K562 (cell line): ENCODE measurements at regions not wholly inside any gene's neighbourhood (a gene's known extent, or its start where the extent isn't known, plus 50 kb on each side); places are given as distances from the start of the nearest gene placed in this dataset.

ENCODE experiments used
- ATAC-seq: fragments of 200-7000 bp; cut with Tn5 transposase; 3 replicates; pipeline ENCODE4 v1.9.1; 2020; ENCODE audit warnings: moderate library complexity
- BruUV-seq: library from RNA; stranded (reverse); fragments of 400-500 nt; replicated peaks from 2 replicates; lab custom pipeline; 2021; lab: Mats Ljungman, UMichigan
- CTCF ChIA-PET: fragments of 300-600 bp; formaldehyde crosslinking; extraction: SDS; loops from one replicate; lab custom pipeline; 2021; ENCODE audit warnings: low intra/inter-chr PET ratio; lab: Yijun Ruan, JAX
- POLR2A ChIA-PET: fragments of 300-600, 350-650 bp; sonication (Branson Sonifier 250); formaldehyde crosslinking; extraction: SDS; loops from one replicate; lab custom pipeline; 2021; ENCODE audit warnings: antibody characterized with exemption, inconsistent platforms; lab: Yijun Ruan, JAX
- DNase-seq, 4 experiments: peaks; one replicate each; pipeline versions ENCODE4 v3.0.0 to v3.0.0-alpha.2; 2011 to 2018; ENCODE audit warnings: low spot score in 3 of 4, mixed read lengths in 3 of 4; ENCODE audit errors: extremely low read depth in 1 of 4
- FAIRE-seq: peaks from 2 replicates; lab custom pipeline; 2011; peaks lifted over from hg19 to GRCh38; lab: Jason Lieb, UNC
- H2AFZ ChIP-seq: 2 replicates; pipeline ENCODE4 v1.6.0; 2011; ENCODE audit warnings: low read depth, low read length, control low read depth, inconsistent platforms
- H3K27ac ChIP-seq: fragments of 200-600 bp; 3 replicates; pipeline ENCODE4 v1.8.0; 2011; ENCODE audit warnings: low read depth, mild to moderate bottlenecking, control low read depth, inconsistent platforms, low read length, moderate library complexity, mixed read lengths; ENCODE audit errors: extremely low read depth
- H3K27me3 ChIP-seq, 2 experiments: fragments of 300-600 bp in 1 of 2; 2 replicates in 1 of 2; 3 replicates in 1 of 2; pipeline versions ENCODE4 v1.6.0 to v1.8.0; 2011; ENCODE audit warnings: inconsistent platforms in 2 of 2, low read length in 2 of 2, mild to moderate bottlenecking in 1 of 2, mixed read lengths in 1 of 2, moderate library complexity in 1 of 2; ENCODE audit not compliant: control insufficient read depth in 2 of 2, insufficient read depth in 2 of 2
- H3K36me3 ChIP-seq: fragments of 300-600 bp; 3 replicates; pipeline ENCODE4 v1.8.0; 2011; ENCODE audit warnings: mild to moderate bottlenecking, low read length, inconsistent platforms; ENCODE audit not compliant: control insufficient read depth, insufficient read depth
- H3K4me1 ChIP-seq, 2 experiments: fragments of 200-600 bp in 1 of 2; replicated peaks in 1 of 2; 2 replicates in 1 of 2; 3 replicates in 1 of 2; pipeline versions ENCODE4 v1.5.1 to v1.8.0; 2011; ENCODE audit warnings: inconsistent platforms in 2 of 2, low read length in 2 of 2, mild to moderate bottlenecking in 1 of 2, mixed read lengths in 1 of 2, moderate library complexity in 1 of 2; ENCODE audit not compliant: control insufficient read depth in 2 of 2, insufficient read depth in 2 of 2
- H3K4me2 ChIP-seq: 2 replicates; pipeline ENCODE4 v1.6.1; 2011; ENCODE audit warnings: low read length, control low read depth, inconsistent platforms, mixed read lengths; ENCODE audit not compliant: insufficient read depth
- H3K4me3 ChIP-seq: fragments of 200-600 bp; sonication (generic), shearing (Covaris generic); 2 replicates; pipeline ENCODE4 v1.5.1; 2016; ENCODE audit warnings: control low read depth, inconsistent platforms
- H3K79me2 ChIP-seq: fragments of 200-600 bp; 3 replicates; pipeline ENCODE4 v1.8.0; 2011; ENCODE audit warnings: low read length, inconsistent platforms; ENCODE audit not compliant: control insufficient read depth, insufficient read depth
- H3K9ac ChIP-seq, 2 experiments: 2 replicates each; pipeline versions ENCODE4 v1.6.0 to v1.6.1; 2011; ENCODE audit warnings: low read depth in 2 of 2, low read length in 2 of 2, control low read depth in 1 of 2, inconsistent platforms in 1 of 2, mild to moderate bottlenecking in 1 of 2, mixed read lengths in 1 of 2; ENCODE audit not compliant: insufficient read depth in 1 of 2
- H3K9me1 ChIP-seq: one replicate; pipeline ENCODE4 v1.6.0; 2011; ENCODE audit warnings: inconsistent platforms, mild to moderate bottlenecking, low read length, moderate library complexity; ENCODE audit not compliant: control insufficient read depth, insufficient read depth
- H3K9me3 ChIP-seq: replicated peaks from 2 replicates; pipeline ENCODE4 v1.5.1; 2011; ENCODE audit warnings: low read depth, low read length, inconsistent platforms; ENCODE audit not compliant: control insufficient read depth, insufficient read depth
- H4K20me1 ChIP-seq: replicated peaks from 2 replicates; pipeline ENCODE4 v1.6.1; 2011; ENCODE audit warnings: low read length, inconsistent platforms, mixed read lengths; ENCODE audit not compliant: control insufficient read depth, insufficient read depth
- BRD4 ChIP-seq: fragments of 200-600 bp; sonication (generic); IDR thresholded peaks from 2 replicates; pipeline ENCODE4 v1.6.1; 2017; ENCODE audit warnings: inconsistent platforms
- PCBP1 ChIP-seq: fragments of 200-400 bp; formaldehyde crosslinking; IDR thresholded peaks from 2 replicates; pipeline ENCODE4 v1.6.1; 2018; ENCODE audit warnings: mild to moderate bottlenecking, low read depth, low read length; ENCODE audit not compliant: poor library complexity, severe bottlenecking
- PML ChIP-seq: IDR thresholded peaks from 2 replicates; pipeline ENCODE4 v1.6.1; 2012; ENCODE audit warnings: low read length, inconsistent platforms
- POLR2G ChIP-seq: fragments of 200-400 bp; formaldehyde crosslinking; IDR thresholded peaks from 2 replicates; pipeline ENCODE4 v1.6.1; 2017; ENCODE audit warnings: low read depth, mild to moderate bottlenecking, antibody characterized with exemption, low read length, moderate library complexity
- RFX1 ChIP-seq: fragments of 450-650 bp; IDR thresholded peaks from 2 replicates; pipeline ENCODE4 v1.6.1; 2016; ENCODE audit warnings: mild to moderate bottlenecking, moderate library complexity
- TARDBP ChIP-seq: fragments of 450-650 bp; IDR thresholded peaks from 2 replicates; pipeline ENCODE4 v1.6.1; 2016
- TCF7 ChIP-seq: sonication (generic); IDR thresholded peaks from 2 replicates; pipeline ENCODE4 v1.6.1; 2016; ENCODE audit warnings: antibody characterized with exemption, borderline replicate concordance
- ZNF785 ChIP-seq: fragments of 250-450 bp; sonication (Bioruptor Pico); IDR thresholded peaks from 2 replicates; pipeline ENCODE4 v1.4.0; 2020; ENCODE audit warnings: mild to moderate bottlenecking
- WGBS: fragments of 100-300 bp; shearing (Covaris generic); methylation state at CpG from one replicate; pipeline ENCODE4 v1.1.6; 2016; ENCODE audit warnings: low coverage, mixed read lengths; ENCODE audit not compliant: insufficient coverage; ENCODE audit errors: missing lambda C conversion rate; 5-methylcytosine and 5-hydroxymethylcytosine counted together
- in situ Hi-C: fragments of 300-500 bp; cut with MboI; formaldehyde crosslinking; loops from 4 replicates; pipeline ENCODE4 v1.15.0; 2018; ENCODE audit warnings: inconsistent platforms, mixed read lengths
- intact Hi-C: fragments of 100-400 bp; cut with micrococcal nuclease; formaldehyde crosslinking; loops from 2 replicates; pipeline ENCODE4 v1.14.2; 2022
- TF ChIP-seq, protein P1 (sequence below), 3 experiments: fragments of 200-800 bp in 1 of 3; sonication (Bioruptor generic) in 1 of 3; sonication (generic) in 1 of 3; formaldehyde crosslinking in 1 of 3; IDR thresholded peaks; 2 replicates each; pipeline versions ENCODE4 v1.6.1 to v1.8.0; 2016 to 2022; ENCODE audit warnings: mild to moderate bottlenecking in 2 of 3, missing compliant biosample characterization in 2 of 3, missing genetic modification characterization in 2 of 3, missing genetic modification reagents in 1 of 3
- TF ChIP-seq, protein P2 (sequence below): fragments of 250-450 bp; sonication (Bioruptor Pico); IDR thresholded peaks from 2 replicates; pipeline ENCODE4 v1.5.0; 2020; ENCODE audit warnings: mild to moderate bottlenecking, borderline replicate concordance

DNA sequence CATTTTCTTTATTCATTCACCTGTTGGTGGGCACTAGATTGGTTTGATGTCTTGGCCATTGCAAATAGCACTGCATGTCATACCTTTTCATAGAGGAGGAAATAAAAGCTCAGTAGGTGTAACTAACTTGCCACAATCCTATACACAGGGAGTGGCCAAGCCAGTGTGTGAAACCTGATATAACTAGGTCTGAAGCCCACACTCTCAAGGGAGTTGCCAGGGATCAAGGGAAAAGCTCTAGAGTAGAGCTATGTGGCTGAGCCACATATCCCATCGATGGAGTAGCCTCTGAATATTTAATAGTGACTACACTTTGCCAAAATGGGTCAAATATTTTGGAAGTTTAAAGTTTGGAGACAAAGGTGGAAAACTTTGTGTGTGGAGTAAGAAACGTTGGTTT, 66.1 kb upstream of the TSHZ3 start:
- H3K4me2 ChIP-seq, result no peak overlapping the region
- CTCF ChIA-PET, result no interaction called here
- no peak for FAIRE-seq
- no peaks in the 10 kb centered on the region for H3K9me1 ChIP-seq
- no peak overlapping the region for H2AFZ ChIP-seq
- TF ChIP-seq BRD4, result no peak
- TF ChIP-seq PCBP1, result no peak
- TF ChIP-seq, protein P1, sequence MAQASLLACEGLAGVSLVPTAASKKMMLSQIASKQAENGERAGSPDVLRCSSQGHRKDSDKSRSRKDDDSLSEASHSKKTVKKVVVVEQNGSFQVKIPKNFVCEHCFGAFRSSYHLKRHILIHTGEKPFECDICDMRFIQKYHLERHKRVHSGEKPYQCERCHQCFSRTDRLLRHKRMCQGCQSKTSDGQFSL (CRISPR knock-in tag; IDR thresholded peaks at IDR 0.05), result no peak
- TF ChIP-seq, protein P1 (tag; IDR thresholded peaks at IDR 0.05), result no peak
- no peak for TF ChIP-seq TARDBP
- no peak for TF ChIP-seq RFX1
- TF ChIP-seq POLR2G, result no peak
- no peak for TF ChIP-seq PML
- TF ChIP-seq, protein P2, sequence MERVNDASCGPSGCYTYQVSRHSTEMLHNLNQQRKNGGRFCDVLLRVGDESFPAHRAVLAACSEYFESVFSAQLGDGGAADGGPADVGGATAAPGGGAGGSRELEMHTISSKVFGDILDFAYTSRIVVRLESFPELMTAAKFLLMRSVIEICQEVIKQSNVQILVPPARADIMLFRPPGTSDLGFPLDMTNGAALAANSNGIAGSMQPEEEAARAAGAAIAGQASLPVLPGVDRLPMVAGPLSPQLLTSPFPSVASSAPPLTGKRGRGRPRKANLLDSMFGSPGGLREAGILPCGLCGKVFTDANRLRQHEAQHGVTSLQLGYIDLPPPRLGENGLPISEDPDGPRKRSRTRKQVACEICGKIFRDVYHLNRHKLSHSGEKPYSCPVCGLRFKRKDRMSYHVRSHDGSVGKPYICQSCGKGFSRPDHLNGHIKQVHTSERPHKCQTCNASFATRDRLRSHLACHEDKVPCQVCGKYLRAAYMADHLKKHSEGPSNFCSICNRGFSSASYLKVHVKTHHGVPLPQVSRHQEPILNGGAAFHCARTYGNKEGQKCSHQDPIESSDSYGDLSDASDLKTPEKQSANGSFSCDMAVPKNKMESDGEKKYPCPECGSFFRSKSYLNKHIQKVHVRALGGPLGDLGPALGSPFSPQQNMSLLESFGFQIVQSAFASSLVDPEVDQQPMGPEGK (CRISPR knock-in tag), result no peak
- TF ChIP-seq TCF7, result no peak
- TF ChIP-seq ZNF785 (CRISPR knock-in tag), result no peak
- POLR2A ChIA-PET, result interaction anchor here (0.6 kb wide), 1 partner anchor 1348 kb away, joined by 3 read pairs; no protein-coding TSS in a partner anchor
- no peaks in the 10 kb centered on the region for H3K36me3 ChIP-seq
- H3K4me3 ChIP-seq, result no peak overlapping the region
- H3K9ac ChIP-seq, result no peak overlapping the region
- H3K9me3 ChIP-seq, result no peaks in the 10 kb centered on the region
- in situ Hi-C loops, result no loop called here
- DNase-seq, result no peak
- no peaks in the 10 kb centered on the region for H3K79me2 ChIP-seq
- no peaks in the 10 kb centered on the region for H3K4me1 ChIP-seq
- 0% methylated on average over 2 of the region's 2 CpGs for WGBS
- H4K20me1 ChIP-seq, result peaks cover 4% of the 10 kb centered on the region; the same call in 1 of the 2 replicates
- H3K27ac ChIP-seq, result no peak overlapping the region
- intact Hi-C loops, result no loop called here
- BruUV-seq, result no TSS peak
- no peak for ATAC-seq
- H3K27me3 ChIP-seq, result peaks cover 0 to 6% of the 10 kb centered on the region in 2 experiments; a peak in 1 of 5 replicates
